Liver (tissue), 3 donors: ENCODE measurements at regions not wholly inside any gene's neighbourhood (a gene's known extent, or its start where the extent isn't known, plus 50 kb on each side); places are given as distances from the start of the nearest gene placed in this dataset.

Source experiments
- CTCF ChIP-seq: fragments of 150-350 bp; IDR thresholded peaks from 2 replicates; pipeline ENCODE4 v1.5.1; 2017; ENCODE audit warnings: improper control_type of control experiment, low read depth, low read length; ENCODE audit not compliant: missing input control
- GABPA ChIP-seq, 2 donors: IDR thresholded peaks in 1 of 2; conservative IDR thresholded peaks in 1 of 2; 2 replicates each; pipeline ENCODE4 v1.6.1; 2016; ENCODE audit warnings: antibody characterized with exemption in 2 of 2, mild to moderate bottlenecking in 1 of 2, moderate library complexity in 1 of 2
- REST ChIP-seq: IDR thresholded peaks from 2 replicates; pipeline ENCODE4 v1.6.1; 2016; ENCODE audit warnings: antibody characterized with exemption, mild to moderate bottlenecking
- donor health status: healthy.
- donor health status: healthy.

- TF ChIP-seq CTCF = no peak
- TF ChIP-seq REST = no peak
- no peak for TF ChIP-seq GABPA (IDR thresholded peaks at IDR 0.05 in 1 of 2, conservative IDR thresholded peaks at IDR 0.05 in 1 of 2)
Observed at GRCh38 chr2:9695941-9696340, 65.1 kb upstream of the YWHAQ start.
